MG63 (cell line): ENCODE measurements at regions not wholly inside any gene's neighbourhood (a gene's known extent, or its start where the extent isn't known, plus 50 kb on each side); places are given as distances from the start of the nearest gene placed in this dataset.

Source experiments
- DNase-seq: peaks from one replicate; pipeline ENCODE4 v3.0.0-alpha.2; 2020
- H3K27me3 ChIP-seq: fragments of 250-450 bp; sonication (Bioruptor Pico); 2 replicates; pipeline ENCODE4 v1.5.1; 2020; ENCODE audit warnings: mild to moderate bottlenecking, moderate library complexity
- H3K36me3 ChIP-seq: fragments of 250-450 bp; sonication (Bioruptor Pico); 2 replicates; pipeline ENCODE4 v1.5.1; 2020; ENCODE audit warnings: mild to moderate bottlenecking, moderate library complexity
- H3K4me3 ChIP-seq: fragments of 250-450 bp; sonication (Bioruptor Pico); 2 replicates; pipeline ENCODE4 v1.5.1; 2020; ENCODE audit warnings: mild to moderate bottlenecking, moderate library complexity
- H3K9me3 ChIP-seq: fragments of 250-450 bp; sonication (Bioruptor Pico); 2 replicates; pipeline ENCODE4 v1.5.1; 2020; ENCODE audit warnings: mild to moderate bottlenecking, moderate library complexity

DNA sequence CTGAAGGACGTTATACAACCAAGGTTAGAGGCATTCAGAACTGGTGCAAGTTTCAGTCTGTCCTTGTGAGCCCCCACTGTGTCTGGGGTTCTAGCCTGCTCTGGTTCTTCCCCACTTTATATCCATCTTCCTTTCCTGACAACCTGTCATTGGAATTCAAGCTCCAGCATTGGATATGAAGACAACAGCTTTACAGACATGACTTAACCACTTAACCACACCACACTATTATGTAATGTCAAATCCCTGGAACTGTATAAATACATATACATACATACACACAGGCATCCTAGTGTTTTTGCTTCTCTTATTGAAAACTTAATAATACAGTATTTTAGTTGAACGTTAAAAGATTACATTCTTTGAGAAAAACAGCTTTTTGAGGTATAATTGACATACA is 217.9 kb upstream of the SGK1 start:
- no peaks in the 10 kb centered on the region for H3K36me3 ChIP-seq
- H3K9me3 ChIP-seq, result no peaks in the 10 kb centered on the region
- no peak overlapping the region for H3K4me3 ChIP-seq
- no peaks in the 10 kb centered on the region for H3K27me3 ChIP-seq
- DNase-seq, result no peak

DNA sequence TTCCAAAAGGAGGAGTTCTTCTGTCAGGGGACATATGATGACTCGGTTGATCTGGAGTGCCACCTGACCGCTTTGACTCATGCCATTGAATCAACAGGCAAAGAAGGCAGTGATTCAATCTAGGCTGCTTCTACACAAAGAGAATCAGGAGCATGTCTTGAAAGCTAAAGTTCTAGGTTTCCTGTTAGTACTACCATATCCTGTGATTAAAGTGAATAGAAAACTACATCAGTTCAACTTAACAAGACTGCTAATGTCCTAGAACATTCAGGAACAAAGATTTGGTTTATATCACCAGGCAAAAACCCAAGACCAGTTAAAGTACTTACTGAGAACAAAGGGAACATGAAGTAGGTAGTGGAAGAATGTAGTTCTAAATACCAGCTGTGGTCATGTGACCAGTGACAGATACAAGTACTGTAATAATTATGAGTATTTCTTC is 216.8 kb upstream of the SGK1 start:
- no peaks in the 10 kb centered on the region for H3K27me3 ChIP-seq
- peak; percentile 9 for DNase-seq
- H3K4me3 ChIP-seq, result no peak overlapping the region
- H3K9me3 ChIP-seq, result no peaks in the 10 kb centered on the region
- no peaks in the 10 kb centered on the region for H3K36me3 ChIP-seq

DNA sequence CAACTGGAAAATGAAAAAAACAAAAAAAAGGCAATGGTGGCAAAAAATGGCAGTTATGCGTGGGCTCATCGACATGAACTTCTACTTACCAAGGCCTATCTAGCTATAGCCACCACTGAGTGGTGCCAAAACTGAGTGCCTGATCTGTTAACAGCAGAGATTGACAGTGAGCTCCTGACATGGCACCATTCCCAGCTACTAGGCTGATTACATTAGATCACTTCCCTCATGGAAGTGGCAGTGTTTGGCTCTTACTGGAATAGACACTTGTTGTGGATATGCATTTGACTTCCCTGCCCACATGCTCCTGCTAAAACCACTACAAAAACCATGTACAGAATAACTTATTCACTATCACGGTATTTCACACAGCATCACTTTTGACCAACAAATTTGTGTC is 216.1 kb upstream of the SGK1 start:
- Histone ChIP-seq H3K9me3 (no peaks in the 10 kb centered on the region), H3K27me3 (no peaks in the 10 kb centered on the region), H3K4me3 (no peak overlapping the region), H3K36me3 (no peaks in the 10 kb centered on the region)
- DNase-seq, result peak; percentile 47

DNA sequence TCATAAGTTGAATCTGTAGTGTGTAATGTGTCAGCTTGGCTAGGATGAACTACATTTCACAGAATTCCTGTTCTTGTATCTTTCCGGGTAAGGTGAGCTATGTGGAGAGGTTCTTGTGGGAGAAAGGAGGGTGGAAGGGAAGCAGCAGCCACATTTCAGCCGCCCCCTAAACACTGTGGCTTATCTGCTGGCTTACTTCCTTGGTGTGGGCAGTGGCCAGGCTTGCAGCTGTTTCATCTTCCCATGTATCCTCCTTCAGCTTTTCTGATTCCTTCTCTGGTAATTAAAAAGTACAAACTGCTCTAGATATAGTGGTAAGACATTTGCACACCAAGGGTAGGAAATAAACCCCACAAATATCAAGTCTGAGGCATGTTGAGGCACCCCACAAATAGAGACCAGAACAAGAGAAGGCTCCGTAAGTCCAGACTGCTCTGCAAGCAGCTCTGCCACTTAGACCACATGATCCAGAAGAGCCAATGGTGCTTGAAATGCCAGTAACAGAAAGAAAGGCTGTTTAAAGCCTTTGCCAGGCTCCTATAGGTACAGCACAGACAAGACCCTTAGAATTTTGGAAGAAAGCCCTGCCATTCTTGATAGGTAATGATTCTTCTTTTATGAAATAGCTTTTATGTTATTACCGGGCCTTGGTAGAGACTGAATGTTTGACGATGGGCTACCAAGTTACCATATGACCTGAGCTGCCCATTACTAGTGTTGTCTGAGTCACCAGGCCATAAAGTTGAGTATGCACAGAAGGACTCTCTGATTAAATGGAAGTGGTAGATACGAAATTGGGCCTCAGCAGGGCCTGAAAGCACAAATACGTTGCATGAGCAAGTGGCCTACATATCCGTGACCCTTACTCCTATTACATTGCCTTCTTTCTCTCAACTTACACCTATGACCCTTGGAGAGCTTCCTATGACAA is 215.0 kb upstream of the SGK1 start:
- Histone ChIP-seq H3K36me3 (no peaks in the 10 kb centered on the region), H3K9me3 (no peaks in the 10 kb centered on the region), H3K4me3 (no peak overlapping the region), H3K27me3 (no peaks in the 10 kb centered on the region)
- no peak for DNase-seq

DNA sequence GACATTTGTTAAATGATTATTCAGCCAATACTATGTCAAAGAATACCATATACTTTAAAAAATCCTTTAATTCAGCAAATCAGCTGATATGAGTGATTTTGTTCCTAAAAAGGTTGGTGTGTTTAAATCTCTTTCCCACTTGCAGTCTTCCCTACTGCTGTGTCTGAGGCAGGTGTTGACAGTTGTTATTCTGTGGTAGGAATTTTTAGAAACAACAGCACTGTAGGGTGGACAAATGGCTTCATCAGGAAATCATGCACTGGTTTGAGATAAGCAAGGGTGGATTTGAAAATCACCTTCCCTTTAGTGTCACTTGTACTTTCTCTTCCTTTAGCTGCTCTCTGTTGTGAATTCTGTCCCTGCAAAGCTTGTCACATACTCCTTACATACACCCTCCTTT is 213.7 kb upstream of the SGK1 start:
- Histone ChIP-seq H3K27me3 (no peaks in the 10 kb centered on the region), H3K4me3 (no peak overlapping the region), H3K9me3 (no peaks in the 10 kb centered on the region), H3K36me3 (no peaks in the 10 kb centered on the region)
- DNase-seq, result no peak

DNA sequence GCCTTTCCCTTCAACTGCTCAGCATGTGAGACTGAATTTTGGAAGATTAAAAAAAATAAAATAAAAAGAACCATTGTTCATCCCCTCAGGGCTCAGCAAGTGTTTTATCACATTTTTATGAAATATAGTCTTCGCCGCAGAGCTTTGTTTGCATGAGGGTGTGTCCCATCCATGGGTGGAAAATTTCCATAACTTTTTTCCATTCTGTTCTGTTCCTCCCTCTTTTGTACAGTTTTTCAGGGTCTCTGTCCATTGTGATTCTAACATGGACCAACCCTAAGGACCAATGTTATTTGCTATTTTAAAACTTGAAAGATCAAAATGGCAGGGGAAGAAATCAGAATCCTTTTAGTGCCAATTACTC is 213.3 kb upstream of the SGK1 start:
- Histone ChIP-seq H3K4me3 (no peak overlapping the region), H3K27me3 (no peaks in the 10 kb centered on the region), H3K36me3 (no peaks in the 10 kb centered on the region), H3K9me3 (no peaks in the 10 kb centered on the region)
- DNase-seq, result no peak

DNA sequence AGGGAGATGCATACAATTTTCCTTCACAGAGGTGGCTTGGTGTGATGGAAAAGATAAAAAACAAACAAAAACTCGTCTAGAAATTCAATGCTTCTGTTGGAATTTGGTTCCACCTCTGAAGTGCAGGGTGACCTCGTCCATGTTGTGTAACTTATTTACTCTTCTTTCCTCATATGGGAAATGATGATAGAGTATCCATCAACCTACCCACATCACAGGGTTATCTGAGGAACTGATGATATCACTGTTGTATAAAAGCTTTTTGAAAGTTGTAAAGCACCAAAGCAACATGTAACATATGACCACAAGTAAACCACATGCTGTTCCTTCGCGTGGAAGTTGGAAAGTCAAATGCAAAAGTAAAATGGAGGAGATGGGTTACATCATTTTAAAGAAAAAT is 212.0 kb upstream of the SGK1 start:
- DNase-seq, result no peak
- H3K27me3 ChIP-seq, result no peaks in the 10 kb centered on the region

DNA sequence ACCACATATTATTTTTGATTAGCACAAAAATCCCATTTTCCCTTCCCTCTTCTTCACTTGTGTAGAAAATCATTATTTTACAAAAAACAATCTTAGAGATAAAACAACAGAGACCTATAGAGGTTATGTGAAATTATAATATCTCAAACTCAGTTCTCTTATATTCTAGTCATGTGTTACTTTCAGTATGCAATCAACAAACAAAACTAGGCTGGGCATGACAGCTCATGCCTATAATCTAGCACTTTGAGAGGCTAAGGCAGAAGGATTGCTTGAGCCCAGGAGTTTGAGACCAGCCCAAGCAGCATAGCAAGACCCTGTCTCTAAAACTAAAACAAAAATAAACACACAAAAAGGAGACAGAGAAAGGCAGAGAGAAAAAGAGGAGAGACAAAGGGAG is 211.4 kb upstream of the SGK1 start:
- Histone ChIP-seq H3K27me3 (no peaks in the 10 kb centered on the region), H3K4me3 (no peak overlapping the region), H3K9me3 (no peaks in the 10 kb centered on the region), H3K36me3 (no peaks in the 10 kb centered on the region)
- DNase-seq, result no peak

More for the DNA sequence above, 212.0 kb upstream of the SGK1 start:
- Histone ChIP-seq H3K4me3 (no peak overlapping the region), H3K9me3 (no peaks in the 10 kb centered on the region), H3K36me3 (no peaks in the 10 kb centered on the region)

DNA sequence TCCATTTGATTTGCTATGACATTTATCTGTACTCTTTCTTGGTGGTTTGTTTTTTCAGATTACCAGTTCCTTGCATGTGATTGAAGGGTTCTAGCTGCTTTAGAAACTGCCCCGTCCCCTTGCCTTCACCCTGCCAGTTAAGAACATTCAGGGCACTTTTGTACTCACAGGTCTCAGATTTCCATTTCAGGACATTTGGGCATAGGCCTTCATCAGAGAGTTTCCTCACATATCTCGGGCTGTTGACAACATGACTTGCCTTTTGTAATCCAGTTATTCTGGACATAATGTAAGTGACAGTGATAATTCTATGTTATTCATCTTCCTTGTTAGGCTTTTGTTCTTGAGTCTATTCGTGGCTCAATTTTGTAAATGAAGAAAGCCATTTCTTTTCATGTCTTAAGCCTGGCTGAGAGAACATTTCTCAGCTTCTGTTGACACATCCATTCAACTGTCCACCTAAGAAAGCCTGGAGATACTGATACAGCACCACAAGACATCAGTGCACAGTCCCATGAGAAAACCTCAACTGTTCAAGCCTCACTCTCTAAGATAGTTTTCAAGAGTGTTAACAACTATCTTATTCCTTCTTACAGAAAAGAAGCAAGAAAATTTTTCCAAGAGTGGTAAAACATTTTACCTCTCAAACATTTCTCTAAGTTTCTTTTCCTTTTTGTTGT is 209.3 kb upstream of the SGK1 start:
- Histone ChIP-seq H3K9me3 (no peaks in the 10 kb centered on the region), H3K36me3 (no peaks in the 10 kb centered on the region), H3K4me3 (no peak overlapping the region), H3K27me3 (no peaks in the 10 kb centered on the region)
- DNase-seq, result no peak

DNA sequence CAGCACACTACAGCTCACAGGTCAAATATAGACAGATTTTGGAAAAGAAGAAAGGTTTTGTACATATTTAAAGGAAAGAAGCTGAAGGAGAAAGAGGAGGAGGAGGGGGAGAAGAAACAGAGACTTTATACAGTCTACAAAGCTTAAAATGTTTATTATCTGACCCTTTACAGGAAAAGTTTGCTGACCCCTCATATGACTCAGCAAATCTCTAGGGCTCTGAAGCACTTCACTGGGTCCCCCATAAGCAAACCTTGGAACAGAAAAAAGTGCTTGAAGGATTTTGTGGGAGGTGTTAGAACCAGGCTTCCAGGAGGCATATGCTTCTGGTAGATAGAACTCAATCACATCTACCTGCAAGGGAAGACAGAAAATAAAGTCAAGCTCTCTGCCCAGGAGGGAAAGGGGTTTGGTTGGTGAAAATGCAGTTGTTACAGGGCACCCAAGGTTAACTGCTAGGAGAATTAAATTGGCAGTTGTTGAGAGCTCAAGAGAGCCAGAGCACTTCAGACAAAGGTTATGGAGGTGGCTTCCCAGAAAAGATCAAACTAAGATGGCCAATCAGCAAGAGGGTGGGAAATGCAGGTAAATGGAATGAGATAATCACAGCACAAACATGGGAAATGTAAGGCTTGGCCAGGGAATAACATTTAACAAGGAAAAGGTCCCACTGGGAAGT is 207.4 kb upstream of the SGK1 start:
- H3K9me3 ChIP-seq, result no peaks in the 10 kb centered on the region
- H3K27me3 ChIP-seq, result no peaks in the 10 kb centered on the region
- no peak for DNase-seq
- no peaks in the 10 kb centered on the region for H3K36me3 ChIP-seq
- H3K4me3 ChIP-seq, result no peak overlapping the region

DNA sequence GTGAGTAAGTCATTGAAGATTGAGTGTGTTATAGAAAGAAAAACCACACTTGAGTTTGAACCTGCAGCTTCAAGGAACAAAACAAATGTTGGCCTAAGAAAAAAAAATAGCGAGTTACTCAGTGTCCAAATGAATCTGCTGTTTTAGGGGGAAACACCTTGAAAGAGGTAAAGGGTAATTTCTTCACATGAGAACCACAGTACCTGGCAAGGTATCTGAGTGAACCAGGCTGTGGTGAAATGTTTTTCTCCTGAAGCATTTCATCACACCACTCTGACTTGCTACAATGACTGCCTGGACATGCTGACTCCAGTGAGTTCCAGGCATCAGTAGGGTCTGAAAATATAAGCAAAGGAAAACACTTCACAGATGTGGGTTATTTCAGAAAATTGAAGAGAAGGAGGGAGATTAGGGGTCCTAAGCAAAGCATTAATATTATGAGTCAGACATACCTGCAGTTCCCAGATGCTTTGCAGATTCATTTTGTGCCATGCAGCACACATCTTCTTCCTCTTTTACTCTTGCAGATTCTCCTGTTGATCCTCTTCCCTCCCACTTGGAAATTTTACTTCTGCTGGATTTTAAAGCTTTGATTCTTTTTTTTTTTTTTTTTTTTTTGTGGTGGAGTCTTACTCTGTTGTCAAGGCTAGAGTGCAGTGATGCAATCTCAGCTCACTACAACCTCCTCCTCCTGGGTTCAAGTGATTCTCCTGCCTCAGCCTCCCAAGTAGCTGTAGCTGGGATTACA is 206.2 kb upstream of the SGK1 start:
- no peak overlapping the region for H3K4me3 ChIP-seq
- H3K27me3 ChIP-seq, result no peaks in the 10 kb centered on the region
- H3K9me3 ChIP-seq, result no peaks in the 10 kb centered on the region
- no peaks in the 10 kb centered on the region for H3K36me3 ChIP-seq
- DNase-seq, result no peak

DNA sequence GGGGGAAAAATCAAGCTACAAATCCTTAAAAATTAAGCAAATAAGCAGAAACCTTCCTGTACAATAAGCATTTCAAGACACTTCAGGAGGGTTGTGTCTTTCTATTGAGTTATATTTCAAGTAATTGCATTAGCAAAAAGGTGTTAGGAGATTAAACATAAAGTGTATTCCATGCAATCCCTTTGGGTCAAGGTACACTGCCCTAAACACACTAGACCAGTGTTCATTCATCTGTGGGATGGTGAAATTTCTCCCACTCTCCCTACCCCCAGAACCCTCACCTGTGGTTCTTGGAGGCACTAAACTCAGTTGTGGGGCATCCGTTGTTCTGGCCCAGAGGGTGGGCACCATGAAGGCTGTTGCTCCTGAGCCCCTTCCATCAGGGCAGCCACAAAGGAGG is 205.1 kb upstream of the SGK1 start:
- no peak for DNase-seq
- H3K9me3 ChIP-seq, result no peaks in the 10 kb centered on the region
- no peak overlapping the region for H3K4me3 ChIP-seq

DNA sequence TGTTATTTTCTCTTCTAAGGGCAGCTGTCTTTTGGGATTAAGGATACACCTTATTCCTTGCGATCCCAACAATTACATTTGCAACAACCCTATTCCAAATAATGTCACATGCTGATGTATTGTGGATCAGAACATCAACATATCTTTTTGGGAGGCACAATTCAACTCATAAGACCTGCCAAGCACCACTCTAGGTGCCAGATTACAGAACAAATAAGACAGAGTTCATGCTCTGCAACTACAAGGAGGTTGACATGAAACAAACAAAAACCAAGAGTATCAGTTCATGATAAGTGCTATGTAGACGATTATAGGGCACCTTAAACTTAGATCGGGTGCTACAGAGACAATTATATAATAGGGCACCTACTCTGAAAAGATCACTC is 203.2 kb upstream of the SGK1 start:
- H3K9me3 ChIP-seq, result no peaks in the 10 kb centered on the region
- no peak for DNase-seq
- no peak overlapping the region for H3K4me3 ChIP-seq
- H3K27me3 ChIP-seq, result no peaks in the 10 kb centered on the region
- H3K36me3 ChIP-seq, result no peaks in the 10 kb centered on the region

More for the DNA sequence above, 205.1 kb upstream of the SGK1 start:
- Histone ChIP-seq H3K27me3 (no peaks in the 10 kb centered on the region), H3K36me3 (no peaks in the 10 kb centered on the region)

DNA sequence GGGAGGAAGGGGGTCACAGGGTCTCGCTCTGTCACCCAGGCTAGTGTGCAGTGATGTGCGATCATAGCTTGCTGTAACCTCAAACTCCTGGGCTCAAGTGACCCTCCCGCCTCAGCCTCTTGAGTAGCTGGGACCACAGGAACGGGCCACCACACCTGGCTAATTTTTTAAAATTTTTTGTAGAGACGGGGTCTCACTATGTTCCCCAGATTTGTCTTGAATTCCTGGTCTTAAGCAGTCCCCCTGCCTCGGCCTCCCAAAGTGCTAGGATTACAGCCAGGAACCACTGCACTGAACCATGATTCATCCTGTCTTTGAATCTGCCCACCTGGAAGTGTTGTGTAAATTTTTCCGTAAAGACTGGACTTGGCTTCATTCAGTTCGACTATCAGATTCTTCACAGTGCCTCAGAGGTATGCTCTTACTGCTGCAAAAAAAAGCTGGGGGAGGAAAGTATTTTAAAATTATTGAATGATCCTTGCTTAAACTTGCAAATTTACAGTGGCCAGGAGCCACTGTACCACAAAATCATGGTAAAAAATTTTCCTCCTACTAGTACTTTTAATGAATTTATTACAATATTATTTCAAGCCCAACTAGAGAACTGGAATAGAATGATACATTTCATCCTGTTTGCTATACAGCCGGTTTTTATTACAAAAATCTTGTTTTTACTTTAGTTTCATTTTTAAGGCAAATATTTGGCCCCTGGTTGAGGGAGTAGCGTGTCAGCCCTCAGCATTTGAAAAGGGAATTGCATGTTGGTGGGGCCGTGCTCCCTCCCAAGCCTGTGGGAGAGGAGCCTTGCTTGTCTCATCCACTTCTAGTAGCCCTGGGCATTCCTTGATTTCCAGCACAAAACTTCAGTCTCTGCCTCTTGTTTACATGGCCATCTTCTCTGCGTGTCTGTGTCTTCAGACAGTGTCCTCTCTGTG is 202.5 kb upstream of the SGK1 start:
- Histone ChIP-seq H3K9me3 (no peaks in the 10 kb centered on the region), H3K36me3 (no peaks in the 10 kb centered on the region), H3K27me3 (no peaks in the 10 kb centered on the region), H3K4me3 (no peak overlapping the region)
- DNase-seq, result no peak

DNA sequence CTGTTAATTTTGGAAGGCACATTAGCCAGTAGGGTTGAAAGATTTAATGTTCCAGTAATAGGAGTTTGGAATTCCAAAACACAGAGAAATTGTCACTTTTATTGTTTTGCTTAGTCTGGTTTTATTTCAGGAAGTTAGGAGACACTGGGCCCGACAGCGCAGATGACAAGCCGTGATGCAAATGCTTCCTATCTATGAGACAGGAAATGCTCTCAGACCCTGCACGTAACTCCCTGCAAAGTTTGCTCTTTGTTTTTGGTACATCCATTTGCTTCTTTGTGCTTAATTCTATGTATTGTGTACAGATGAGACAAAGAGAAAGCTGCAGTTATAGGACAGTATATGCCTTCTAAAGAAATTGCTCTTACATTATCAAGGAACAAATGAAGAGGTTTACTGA is 201.6 kb upstream of the SGK1 start:
- Histone ChIP-seq H3K27me3 (no peaks in the 10 kb centered on the region), H3K9me3 (no peaks in the 10 kb centered on the region), H3K36me3 (no peaks in the 10 kb centered on the region), H3K4me3 (no peak overlapping the region)
- no peak for DNase-seq

DNA sequence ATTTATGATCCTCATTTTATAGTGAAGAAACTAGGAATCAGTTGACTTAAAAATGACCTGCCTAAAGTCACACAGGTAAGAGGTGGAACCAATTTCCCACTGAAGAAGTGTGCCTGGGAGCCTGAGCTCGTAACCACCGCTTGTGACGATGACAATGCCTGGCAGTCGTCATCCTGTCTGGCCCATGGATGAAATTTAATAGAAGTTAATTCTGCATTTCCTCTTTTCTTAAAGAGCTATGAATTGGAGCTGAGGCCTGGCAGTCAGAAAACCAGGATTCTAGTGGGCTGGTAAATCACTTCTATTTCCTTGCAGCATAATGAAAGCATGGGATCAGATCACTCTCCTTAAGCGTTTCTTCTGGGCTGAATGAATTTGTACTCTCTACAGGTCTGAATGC is 200.0 kb upstream of the SGK1 start:
- Histone ChIP-seq H3K9me3 (no peaks in the 10 kb centered on the region), H3K27me3 (no peaks in the 10 kb centered on the region), H3K4me3 (no peak overlapping the region), H3K36me3 (no peaks in the 10 kb centered on the region)
- no peak for DNase-seq
